ENCODE measurements at regions not wholly inside any gene's neighbourhood (a gene's known extent, or its start where the extent isn't known, plus 50 kb on each side); places are given as distances from the start of the nearest gene placed in this dataset.

GRCh38 chr9:4923580-4924544 lies 61.2 kb upstream of the JAK2 start:
- Histone ChIP-seq H3K27me3 (no peaks in the 10 kb centered on the region), H3K4me1 (peaks cover 5% of the 10 kb centered on the region), H3K36me3 (ENCODE audit: low read depth, missing control alignments) (no peaks in the 10 kb centered on the region), H3K9me3 (no peaks in the 10 kb centered on the region), H3K4me3 (no peak overlapping the region), H3K27ac (peak overlapping the region in 1 of 2 donors; percentile 13)
- peak in 2 of 3 experiments; percentile 19 to 31 for TF ChIP-seq CTCF (IDR thresholded peaks at IDR 0.05)
- TF ChIP-seq POLR2A (IDR thresholded peaks at IDR 0.05): no peak
- DNase-seq: peak; percentile 32
- intact Hi-C loops (cut with DNase I; ENCODE audit: low total_unique reads): no loop called here
- 52 to 58% methylated on average over 5 of the region's 5 CpGs for WGBS, 2 donors

GRCh38 chr9:4926239-4926638 lies 58.8 kb upstream of the JAK2 start:
- intact Hi-C loops (cut with DNase I; ENCODE audit: low total_unique reads): no loop called here
- H3K4me1 ChIP-seq: peaks cover 5% of the 10 kb centered on the region

GRCh38 chr9:4927043-4927471 lies 58.0 kb upstream of the JAK2 start:
- no peak for DNase-seq
- Histone ChIP-seq H3K9me3 (no peaks in the 10 kb centered on the region), H3K4me3 (no peak overlapping the region), H3K4me1 (peaks cover 5% of the 10 kb centered on the region), H3K27ac (no peak overlapping the region), H3K36me3 (ENCODE audit: low read depth, missing control alignments) (no peaks in the 10 kb centered on the region), H3K27me3 (no peaks in the 10 kb centered on the region)
- 41 to 44% methylated on average over 4 of the region's 4 CpGs for WGBS, 2 donors
- no peak for TF ChIP-seq POLR2A (IDR thresholded peaks at IDR 0.05)
- TF ChIP-seq CTCF (IDR thresholded peaks at IDR 0.05): no peak
- intact Hi-C loops (cut with DNase I; ENCODE audit: low total_unique reads): no loop called here

More at GRCh38 chr9:4926239-4926638, 58.8 kb upstream of the JAK2 start:
- Histone ChIP-seq H3K27ac (no peak overlapping the region), H3K9me3 (no peaks in the 10 kb centered on the region), H3K27me3 (no peaks in the 10 kb centered on the region), H3K4me3 (no peak overlapping the region), H3K36me3 (ENCODE audit: low read depth, missing control alignments) (no peaks in the 10 kb centered on the region)
- WGBS, 2 donors: 37 to 62% methylated on average over 2 of the region's 2 CpGs
- TF ChIP-seq POLR2A (IDR thresholded peaks at IDR 0.05) (no peak), CTCF (IDR thresholded peaks at IDR 0.05) (no peak)
- no peak for DNase-seq

GRCh38 chr9:4927701-4928100 lies 57.4 kb upstream of the JAK2 start:
- Histone ChIP-seq H3K27ac (no peak overlapping the region), H3K36me3 (ENCODE audit: low read depth, missing control alignments) (no peaks in the 10 kb centered on the region), H3K27me3 (no peaks in the 10 kb centered on the region), H3K9me3 (no peaks in the 10 kb centered on the region), H3K4me1 (peaks cover 5% of the 10 kb centered on the region), H3K4me3 (no peak overlapping the region)
- DNase-seq: no peak
- intact Hi-C loops (cut with DNase I; ENCODE audit: low total_unique reads): no loop called here
- no peak for TF ChIP-seq CTCF (IDR thresholded peaks at IDR 0.05)
- WGBS, 2 donors: 54 to 59% methylated on average over 5 of the region's 5 CpGs

Measured in testis (tissue), 2 donors.